GM23338 (cell line): ENCODE measurements at regions not wholly inside any gene's neighbourhood (a gene's known extent, or its start where the extent isn't known, plus 50 kb on each side); places are given as distances from the start of the nearest gene placed in this dataset.
A peak's percentile ranks its signal among the peaks of the same experiment; 100 is the strongest.

Source experiments
- ATAC-seq: fragments of 200-7000 bp; cut with Tn5 transposase; 3 replicates; pipeline ENCODE4 v1.9.1; 2020
- DNase-seq: peaks from one replicate; pipeline ENCODE4 v3.0.0-alpha.2; 2015; ENCODE audit warnings: low spot score
- H2AFZ ChIP-seq: fragments of 200-600 bp; sonication (generic); 2 replicates; pipeline ENCODE4 v1.8.0; 2016; ENCODE audit warnings: antibody characterized with exemption, mild to moderate bottlenecking, moderate library complexity
- H3F3A ChIP-seq: fragments of 200-600 bp; sonication (generic); replicated peaks from 2 replicates; pipeline ENCODE4 v1.8.0; 2017; ENCODE audit warnings: antibody characterized with exemption, mixed run types, low read depth
- H3K27ac ChIP-seq: fragments of 200-600 bp; sonication (generic); 2 replicates; pipeline ENCODE4 v1.6.1; 2016; ENCODE audit warnings: low read depth
- H3K27me3 ChIP-seq: fragments of 200-600 bp; sonication (generic); 2 replicates; pipeline ENCODE4 v1.8.0; 2016; ENCODE audit warnings: mild to moderate bottlenecking, mixed run types, moderate library complexity; ENCODE audit not compliant: insufficient read depth
- H3K36me3 ChIP-seq: fragments of 200-600 bp; sonication (generic); 2 replicates; pipeline ENCODE4 v1.8.0; 2016; ENCODE audit warnings: mild to moderate bottlenecking; ENCODE audit not compliant: insufficient read depth
- H3K4me1 ChIP-seq: fragments of 200-600 bp; sonication (generic); 2 replicates; pipeline ENCODE4 v1.8.0; 2016; ENCODE audit warnings: mild to moderate bottlenecking, moderate library complexity; ENCODE audit not compliant: insufficient read depth
- H3K4me2 ChIP-seq: fragments of 200-600 bp; sonication (generic); 2 replicates; pipeline ENCODE4 v1.7.1; 2017; ENCODE audit warnings: mixed run types
- H3K4me3 ChIP-seq: fragments of 200-600 bp; sonication (generic); 2 replicates; pipeline ENCODE4 v1.6.1; 2016; ENCODE audit warnings: mixed run types
- H3K79me2 ChIP-seq: fragments of 200-600 bp; sonication (generic); replicated peaks from 2 replicates; pipeline ENCODE4 v1.8.0; 2017; ENCODE audit warnings: mild to moderate bottlenecking; ENCODE audit not compliant: insufficient read depth
- H3K9me2 ChIP-seq: fragments of 200-600 bp; sonication (generic); 2 replicates; pipeline ENCODE4 v1.8.0; 2017; ENCODE audit not compliant: insufficient read depth
- H4K20me1 ChIP-seq: fragments of 200-600 bp; sonication (generic); replicated peaks from 2 replicates; pipeline ENCODE4 v1.8.0; 2017; ENCODE audit warnings: mild to moderate bottlenecking; ENCODE audit not compliant: insufficient read depth
- H3K27ac Mint-ChIP-seq: 2 replicates; pipeline ENCODE4 v1.8.0; 2020; ENCODE audit warnings: inconsistent platforms, mild to moderate bottlenecking, moderate library complexity, mixed read lengths
- H3K27me3 Mint-ChIP-seq: 3 replicates; pipeline ENCODE4 v1.8.0; 2022; ENCODE audit warnings: low read depth, mild to moderate bottlenecking, moderate library complexity, mixed read lengths, inconsistent platforms; ENCODE audit not compliant: insufficient read depth, poor library complexity
- H3K36me3 Mint-ChIP-seq: 3 replicates; pipeline ENCODE4 v1.8.0; 2021; ENCODE audit warnings: low read depth, mild to moderate bottlenecking, inconsistent platforms, moderate library complexity, mixed read lengths
- H3K4me1 Mint-ChIP-seq: 3 replicates; pipeline ENCODE4 v1.8.0; 2020; ENCODE audit warnings: mild to moderate bottlenecking, inconsistent platforms, mixed read lengths
- H3K4me3 Mint-ChIP-seq: 3 replicates; pipeline ENCODE4 v1.8.0; 2021; ENCODE audit warnings: moderate library complexity, mild to moderate bottlenecking, inconsistent platforms, mixed read lengths
- H3K9me3 Mint-ChIP-seq: 3 replicates; pipeline ENCODE4 v1.8.0; 2020; ENCODE audit warnings: moderate library complexity, mild to moderate bottlenecking, inconsistent platforms, mixed read lengths
- CREB1 ChIP-seq: fragments of 250-450 bp; sonication (Bioruptor Pico); IDR thresholded peaks from 2 replicates; pipeline ENCODE4 v1.5.0; 2020; ENCODE audit warnings: low read depth, mild to moderate bottlenecking, moderate library complexity
- CTCF ChIP-seq, 2 experiments: fragments of 200-600 bp in 1 of 2; sonication (generic) in 1 of 2; conservative IDR thresholded peaks; 2 replicates each; pipeline versions ENCODE4 v1.5.1 to v1.6.1; 2016 to 2017; ENCODE audit warnings: antibody characterized with exemption in 2 of 2, low read depth in 2 of 2, mild to moderate bottlenecking in 2 of 2, moderate library complexity in 1 of 2
- ETS1 ChIP-seq: IDR thresholded peaks from 2 replicates; pipeline ENCODE4 v1.6.1; 2016; ENCODE audit warnings: antibody characterized with exemption
- EZH2phosphoT487 ChIP-seq: fragments of 200-600 bp; sonication (generic); IDR thresholded peaks from one replicate; pipeline ENCODE4 v1.8.1; 2018; ENCODE audit warnings: antibody characterized with exemption; ENCODE audit not compliant: unreplicated experiment
- JUNB ChIP-seq: IDR thresholded peaks from one replicate; pipeline ENCODE4 v1.6.1; 2016; ENCODE audit warnings: antibody characterized with exemption; ENCODE audit not compliant: unreplicated experiment
- REST ChIP-seq: IDR thresholded peaks from one replicate; pipeline ENCODE4 v1.6.1; 2018; ENCODE audit warnings: antibody characterized with exemption; ENCODE audit not compliant: unreplicated experiment
- STAT1 ChIP-seq: IDR thresholded peaks from one replicate; pipeline ENCODE4 v1.6.1; 2016; ENCODE audit warnings: antibody characterized with exemption; ENCODE audit not compliant: unreplicated experiment
- ZNF114 ChIP-seq: fragments of 250-450 bp; sonication (Bioruptor Pico); IDR thresholded peaks from 2 replicates; pipeline ENCODE4 v1.5.0; 2020; ENCODE audit warnings: mild to moderate bottlenecking, moderate library complexity
- ZNF331 ChIP-seq: fragments of 250-450 bp; sonication (Bioruptor Pico); IDR thresholded peaks from 2 replicates; pipeline ENCODE4 v1.5.0; 2020; ENCODE audit warnings: low read depth, mild to moderate bottlenecking, moderate library complexity
- ZNF462 ChIP-seq: fragments of 250-450 bp; sonication (Bioruptor Pico); IDR thresholded peaks from 2 replicates; pipeline ENCODE4 v1.5.0; 2020; ENCODE audit warnings: mild to moderate bottlenecking, moderate library complexity

GRCh38 chr10:131731780-131732630 is 168.8 kb upstream of the PPP2R2D start (continued):
- TF ChIP-seq REST (no peak), CREB1 (no peak), ETS1 (no peak), ZNF114 (CRISPR knock-in tag) (no peak), STAT1 (no peak)

- TF ChIP-seq ZNF462 (CRISPR knock-in tag), result no peak
- no peak for TF ChIP-seq STAT1
- TF ChIP-seq CTCF (conservative IDR thresholded peaks at IDR 0.05; ENCODE audit: low read depth in 2 of 2), result no peak
- TF ChIP-seq ZNF331 (CRISPR knock-in tag), result peak; percentile 83
- no peak for TF ChIP-seq ETS1
- TF ChIP-seq JUNB, result no peak
- TF ChIP-seq EZH2phosphoT487, result no peak
- peaks cover 8% of the 10 kb centered on the region; the same call in 1 of the 2 replicates for H3K4me1 ChIP-seq
- H3K4me3 Mint-ChIP-seq, result no peak overlapping the region
- ATAC-seq (no peak), DNase-seq (no peak)
- no peak overlapping the region for H2AFZ ChIP-seq
- no peaks in the 10 kb centered on the region for H4K20me1 ChIP-seq
- peaks cover 12% of the 10 kb centered on the region for H3K4me1 Mint-ChIP-seq
- no peaks in the 10 kb centered on the region for H3K27me3 ChIP-seq
- H3K4me2 ChIP-seq, result no peak overlapping the region
- H3K79me2 ChIP-seq, result no peaks in the 10 kb centered on the region
- peaks cover 5% of the 10 kb centered on the region for H3K36me3 Mint-ChIP-seq
- no peak overlapping the region for H3K27ac ChIP-seq
- no peak overlapping the region for H3K4me3 ChIP-seq
- peaks cover 16% of the 10 kb centered on the region for H3K9me3 Mint-ChIP-seq
- H3K9me2 ChIP-seq, result no peaks in the 10 kb centered on the region
- peaks cover 3% of the 10 kb centered on the region for H3K27me3 Mint-ChIP-seq
- H3F3A ChIP-seq, result no peaks in the 10 kb centered on the region
- no peaks in the 10 kb centered on the region for H3K36me3 ChIP-seq
- H3K27ac Mint-ChIP-seq, result no peak overlapping the region
Measured at GRCh38 chr10:131732631-131733127, 168.1 kb upstream of the PPP2R2D start.
